22Rv1 (cell line): ENCODE measurements at regions not wholly inside any gene's neighbourhood (a gene's known extent, or its start where the extent isn't known, plus 50 kb on each side); places are given as distances from the start of the nearest gene placed in this dataset.
"Not testable (repeated sequence)": the region's sequence is repeated elsewhere in the genome, so short reads cannot be mapped to it uniquely, and the experiment has no call there.

Experiments used
- H3K27ac ChIP-seq: fragments of 450-650 bp; 2 replicates; pipeline ENCODE4 v1.5.1; 2017
- CTCF ChIP-seq: fragments of 450-650 bp; IDR thresholded peaks from 2 replicates; pipeline ENCODE4 v1.5.1; 2017; ENCODE audit warnings: mild to moderate bottlenecking
- ZFX ChIP-seq: fragments of 450-650 bp; IDR thresholded peaks from 2 replicates; pipeline ENCODE4 v1.6.1; 2017; ENCODE audit warnings: antibody characterized with exemption, borderline replicate concordance

GRCh38 chr2:167790781-167791450, 456.5 kb downstream of the STK39 start:
- no peak overlapping the region for H3K27ac ChIP-seq
- no peak for TF ChIP-seq CTCF
- no peak for TF ChIP-seq ZFX

- TF ChIP-seq ZFX = no peak
- no peak for TF ChIP-seq CTCF
- no peak overlapping the region for H3K27ac ChIP-seq
Observed at GRCh38 chr2:167790189-167790588, 457.2 kb downstream of the STK39 start.

- no peak overlapping the region for H3K27ac ChIP-seq
- no peak for TF ChIP-seq ZFX
- no peak for TF ChIP-seq CTCF
Observed at GRCh38 chr2:167787562-167787961, 459.8 kb downstream of the STK39 start.

GRCh38 chr2:167787021-167787420, 460.4 kb downstream of the STK39 start:
- TF ChIP-seq CTCF = no peak
- TF ChIP-seq ZFX = no peak
- no peak overlapping the region for H3K27ac ChIP-seq

- TF ChIP-seq CTCF = no peak
- no peak for TF ChIP-seq ZFX
- H3K27ac ChIP-seq = no peak overlapping the region
Observed at GRCh38 chr2:167785606-167786216, 461.7 kb downstream of the STK39 start.

GRCh38 chr2:167784084-167784425, 463.3 kb downstream of the STK39 start:
- no peak overlapping the region for H3K27ac ChIP-seq
- no peak for TF ChIP-seq CTCF
- TF ChIP-seq ZFX = no peak

- no peak for TF ChIP-seq CTCF
- no peak for TF ChIP-seq ZFX
- H3K27ac ChIP-seq = no peak overlapping the region
Observed at GRCh38 chr2:167783261-167784083, 463.9 kb downstream of the STK39 start.

GRCh38 chr2:167781629-167782028, 465.8 kb downstream of the STK39 start:
- H3K27ac ChIP-seq = not testable (repeated sequence)
